Embryonic facial prominence (tissue), 1 donor: ENCODE measurements at regions not wholly inside any gene's neighbourhood (a gene's known extent, or its start where the extent isn't known, plus 50 kb on each side); places are given as distances from the start of the nearest gene placed in this dataset.
"Not testable (repeated sequence)": the region's sequence is repeated elsewhere in the genome, so short reads cannot be mapped to it uniquely, and the experiment has no call there.

ENCODE experiments used
- DNase-seq: peaks from one replicate; pipeline ENCODE4 v3.0.0-alpha.2; 2016; ENCODE audit errors: extremely low spot score

GRCh38 chr6:22205266-22205665 lies 91.6 kb downstream of the PRL start:
- DNase-seq: no peak

GRCh38 chr6:22206106-22206505 lies 90.7 kb downstream of the PRL start:
- DNase-seq: no peak

GRCh38 chr6:22208026-22208425 lies 88.8 kb downstream of the PRL start:
- no peak for DNase-seq

- DNase-seq: no peak
Observed at GRCh38 chr6:22214314-22214713, 82.5 kb downstream of the PRL start.

GRCh38 chr6:22215474-22215873 lies 81.4 kb downstream of the PRL start:
- DNase-seq: not testable (repeated sequence)

- no peak for DNase-seq
Observed at GRCh38 chr6:22218410-22218809, 78.4 kb downstream of the PRL start.

GRCh38 chr6:22219925-22220324 lies 76.9 kb downstream of the PRL start:
- peak; percentile 29 for DNase-seq

- DNase-seq: no peak
Observed at GRCh38 chr6:22221211-22221610, 75.6 kb downstream of the PRL start.

- no peak for DNase-seq
Observed at GRCh38 chr6:22221630-22222029, 75.2 kb downstream of the PRL start.

- peak; percentile 56 for DNase-seq
Observed at GRCh38 chr6:22222469-22222868, 74.4 kb downstream of the PRL start.

- no peak for DNase-seq
Observed at GRCh38 chr6:22227824-22228610, 68.8 kb downstream of the PRL start.

GRCh38 chr6:22231050-22231449 lies 65.8 kb downstream of the PRL start:
- no peak for DNase-seq

GRCh38 chr6:22231616-22232015 lies 65.2 kb downstream of the PRL start:
- no peak for DNase-seq

GRCh38 chr6:22236626-22237414 lies 60.0 kb downstream of the PRL start:
- no peak for DNase-seq
